ENCODE measurements at regions not wholly inside any gene's neighbourhood (a gene's known extent, or its start where the extent isn't known, plus 50 kb on each side); places are given as distances from the start of the nearest gene placed in this dataset.

GRCh38 chr13:84339456-84339855 lies 457.2 kb upstream of the SLITRK1 start:
- Histone ChIP-seq H4K20me1 (ENCODE audit: insufficient read depth, low read length, poor library complexity, severe bottlenecking) (no peaks in the 10 kb centered on the region), H3K27me3 (ENCODE audit: insufficient read depth, low read length, poor library complexity, severe bottlenecking) (no peaks in the 10 kb centered on the region), H3K4me1 (ENCODE audit: insufficient read depth, low read length, poor library complexity, severe bottlenecking) (no peaks in the 10 kb centered on the region), H3K9ac (ENCODE audit: low read depth, low read length, poor library complexity, severe bottlenecking) (no peak overlapping the region), H3K36me3 (ENCODE audit: insufficient read depth, low read length) (no peaks in the 10 kb centered on the region), H3K4me3 (ENCODE audit: low read length, poor library complexity, severe bottlenecking) (no peak overlapping the region), H3K4me2 (ENCODE audit: low read depth, low read length, poor library complexity, severe bottlenecking) (no peak overlapping the region), H3K9me2 (replicated peaks; ENCODE audit: low read depth, low read length) (no peaks in the 10 kb centered on the region), H3F3A (ENCODE audit: low read depth) (no peaks in the 10 kb centered on the region), H3K79me2 (ENCODE audit: insufficient read depth, low read length) (no peaks in the 10 kb centered on the region), H3K9me3 (ENCODE audit: insufficient read depth, low read depth, low read length) (no peaks in the 10 kb centered on the region), H2AFZ (ENCODE audit: low read length) (no peak overlapping the region)
- TF ChIP-seq EZH2phosphoT487 (IDR thresholded peaks at IDR 0.05; ENCODE audit: borderline replicate concordance): no peak
- no peak for TF ChIP-seq CTCF (conservative IDR thresholded peaks at IDR 0.05; ENCODE audit: low read length)

DNA sequence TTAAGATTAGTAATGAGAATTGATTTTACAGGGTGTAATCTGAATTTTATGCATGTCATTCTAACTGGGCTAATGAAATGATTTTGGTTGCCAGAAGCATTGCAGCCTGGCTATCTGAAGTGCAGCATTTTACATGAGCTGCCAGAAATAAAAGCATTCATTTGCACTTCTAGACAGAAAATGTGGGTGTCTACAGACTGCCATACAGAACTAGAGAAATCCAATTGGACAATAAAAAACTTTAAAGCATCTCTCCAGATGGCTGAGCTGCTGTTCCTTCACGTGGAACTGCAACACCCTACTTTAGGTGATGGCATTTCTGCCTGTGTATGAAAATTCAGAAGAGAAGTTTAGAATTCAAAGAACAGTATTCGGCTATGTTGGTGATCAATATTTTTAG lies 450.1 kb upstream of the SLITRK1 start:
- Histone ChIP-seq H3K79me2 (ENCODE audit: insufficient read depth, low read length) (no peaks in the 10 kb centered on the region), H3K27me3 (ENCODE audit: insufficient read depth, low read length, poor library complexity, severe bottlenecking) (no peaks in the 10 kb centered on the region), H3K9me3 (ENCODE audit: insufficient read depth, low read depth, low read length) (no peaks in the 10 kb centered on the region), H3K4me3 (ENCODE audit: low read length, poor library complexity, severe bottlenecking) (no peak overlapping the region), H3K4me2 (ENCODE audit: low read depth, low read length, poor library complexity, severe bottlenecking) (no peak overlapping the region), H3K9ac (ENCODE audit: low read depth, low read length, poor library complexity, severe bottlenecking) (no peak overlapping the region), H4K20me1 (ENCODE audit: insufficient read depth, low read length, poor library complexity, severe bottlenecking) (no peaks in the 10 kb centered on the region), H3K4me1 (ENCODE audit: insufficient read depth, low read length, poor library complexity, severe bottlenecking) (no peaks in the 10 kb centered on the region), H3K36me3 (ENCODE audit: insufficient read depth, low read length) (no peaks in the 10 kb centered on the region), H3F3A (ENCODE audit: low read depth) (no peaks in the 10 kb centered on the region), H3K9me2 (replicated peaks; ENCODE audit: low read depth, low read length) (no peaks in the 10 kb centered on the region), H2AFZ (ENCODE audit: low read length) (no peak overlapping the region)
- TF ChIP-seq EZH2phosphoT487 (IDR thresholded peaks at IDR 0.05; ENCODE audit: borderline replicate concordance): no peak
- TF ChIP-seq CTCF (conservative IDR thresholded peaks at IDR 0.05; ENCODE audit: low read length): no peak

DNA sequence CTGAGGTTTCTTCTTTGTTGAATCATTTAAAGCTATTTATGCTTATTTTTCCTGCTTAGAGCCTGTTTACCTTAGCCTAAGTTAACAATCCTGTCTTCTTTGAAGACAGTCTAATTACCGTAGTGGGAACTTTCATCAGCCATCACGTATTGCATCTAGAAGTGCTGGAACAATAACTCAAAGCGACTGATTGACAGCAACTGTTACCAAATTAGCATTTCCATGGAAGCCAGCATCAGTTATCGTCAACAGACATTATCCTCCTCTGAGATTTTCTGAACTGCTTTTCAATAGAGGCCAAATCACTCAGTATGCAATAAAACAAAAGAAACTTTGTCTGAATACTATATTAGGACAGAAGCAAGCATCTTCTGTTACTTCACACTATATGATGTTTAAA lies 433.3 kb upstream of the SLITRK1 start:
- H3K9me2 ChIP-seq (replicated peaks; ENCODE audit: low read depth, low read length): no peaks in the 10 kb centered on the region
- H3K4me1 ChIP-seq (ENCODE audit: insufficient read depth, low read length, poor library complexity, severe bottlenecking): no peaks in the 10 kb centered on the region
- no peak overlapping the region for H3K9ac ChIP-seq (ENCODE audit: low read depth, low read length, poor library complexity, severe bottlenecking)
- TF ChIP-seq CTCF (conservative IDR thresholded peaks at IDR 0.05; ENCODE audit: low read length) (no peak), EZH2phosphoT487 (IDR thresholded peaks at IDR 0.05; ENCODE audit: borderline replicate concordance) (no peak)
- no peaks in the 10 kb centered on the region for H3K9me3 ChIP-seq (ENCODE audit: insufficient read depth, low read depth, low read length)
- H3K79me2 ChIP-seq (ENCODE audit: insufficient read depth, low read length): no peaks in the 10 kb centered on the region
- no peaks in the 10 kb centered on the region for H3K36me3 ChIP-seq (ENCODE audit: insufficient read depth, low read length)
- H4K20me1 ChIP-seq (ENCODE audit: insufficient read depth, low read length, poor library complexity, severe bottlenecking): no peaks in the 10 kb centered on the region
- no peak overlapping the region for H2AFZ ChIP-seq (ENCODE audit: low read length)
- no peak overlapping the region for H3K4me3 ChIP-seq (ENCODE audit: low read length, poor library complexity, severe bottlenecking)
- H3K27me3 ChIP-seq (ENCODE audit: insufficient read depth, low read length, poor library complexity, severe bottlenecking): no peaks in the 10 kb centered on the region
- H3K4me2 ChIP-seq (ENCODE audit: low read depth, low read length, poor library complexity, severe bottlenecking): no peak overlapping the region
- no peaks in the 10 kb centered on the region for H3F3A ChIP-seq (ENCODE audit: low read depth)
